HG03159 (cell line): ENCODE measurements at regions not wholly inside any gene's neighbourhood (a gene's known extent, or its start where the extent isn't known, plus 50 kb on each side); places are given as distances from the start of the nearest gene placed in this dataset.

Experiments
- ATAC-seq: cut with Tn5 transposase; IDR thresholded peaks from one replicate; pipeline ENCODE4 v1.9.1; 2021; ENCODE audit warnings: mild to moderate bottlenecking, moderate library complexity; ENCODE audit not compliant: unreplicated experiment

DNA sequence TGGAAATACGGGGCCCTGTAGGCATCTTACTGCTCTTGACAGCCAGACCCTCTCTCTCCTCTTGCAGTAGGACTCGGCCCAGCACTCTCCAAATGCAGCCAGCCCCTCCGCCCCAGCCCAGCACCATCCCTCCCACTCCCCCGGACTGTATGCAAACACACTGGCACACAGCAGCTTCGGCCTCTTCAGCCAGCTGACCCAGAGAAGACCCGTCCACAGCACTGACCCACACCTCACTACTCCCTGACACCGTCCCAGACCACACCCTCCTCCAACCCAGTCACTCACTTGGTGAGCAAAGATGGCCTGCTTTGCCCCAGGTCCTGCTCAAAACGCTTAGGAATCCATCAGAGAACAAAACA, 164.6 kb downstream of the IGLL1 start:
- ATAC-seq: no peak

DNA sequence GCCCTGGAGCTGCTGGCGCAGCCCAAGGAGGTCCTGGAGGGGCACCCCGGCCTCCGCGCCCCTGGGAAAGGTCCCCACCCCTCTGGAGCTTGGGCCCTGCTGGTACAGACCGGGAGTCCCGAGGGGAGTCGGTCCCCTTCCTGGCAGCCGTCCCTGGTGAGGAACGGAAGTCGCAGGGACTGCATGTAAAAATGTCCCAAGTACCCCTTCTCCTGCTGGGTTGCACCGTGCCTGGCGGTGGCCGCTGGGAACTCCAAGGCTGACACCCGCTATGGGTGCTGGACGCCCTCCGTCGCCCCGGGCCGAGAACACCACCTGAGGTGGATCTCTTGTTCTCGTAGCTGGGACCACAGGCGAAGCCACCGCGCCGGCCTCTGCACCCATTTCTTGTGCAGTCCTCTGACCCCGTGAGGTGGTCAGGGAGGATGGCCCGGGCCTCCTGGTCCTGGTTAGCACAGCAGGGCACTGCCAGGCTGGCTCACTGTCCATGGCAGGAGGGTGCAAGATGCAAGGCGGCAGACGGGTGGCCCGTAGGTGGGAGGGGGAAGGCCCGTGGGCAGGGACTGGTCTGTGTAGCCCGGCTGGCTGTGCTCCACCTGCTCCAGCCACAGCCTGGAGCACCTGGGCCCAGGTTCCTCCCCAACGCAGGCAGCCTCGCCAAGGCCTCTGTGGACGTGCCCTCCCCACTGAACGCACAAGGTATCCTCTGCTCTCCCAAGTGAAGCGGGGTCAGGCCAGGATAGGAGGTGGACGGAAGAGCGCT, 165.2 kb downstream of the IGLL1 start:
- ATAC-seq: no peak

DNA sequence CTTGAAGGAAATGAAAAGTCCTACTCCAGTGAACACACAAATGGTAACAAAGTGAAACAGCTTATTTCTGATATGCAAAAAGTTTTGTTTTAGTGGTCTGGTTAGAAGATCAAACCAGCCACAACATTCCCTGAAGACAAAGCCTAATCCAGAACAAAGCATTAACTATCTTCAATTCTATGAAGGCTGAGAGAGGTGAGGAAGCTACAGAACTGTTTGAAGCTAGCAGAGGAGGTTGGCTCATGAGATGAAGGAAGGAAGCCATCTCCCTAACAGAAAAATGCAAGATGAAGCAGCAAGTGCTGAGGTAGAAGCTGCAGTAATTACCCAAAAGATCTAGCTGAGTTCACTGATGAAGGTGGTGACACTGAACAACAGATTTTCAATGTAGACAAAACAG, 168.4 kb downstream of the IGLL1 start:
- no peak for ATAC-seq

DNA sequence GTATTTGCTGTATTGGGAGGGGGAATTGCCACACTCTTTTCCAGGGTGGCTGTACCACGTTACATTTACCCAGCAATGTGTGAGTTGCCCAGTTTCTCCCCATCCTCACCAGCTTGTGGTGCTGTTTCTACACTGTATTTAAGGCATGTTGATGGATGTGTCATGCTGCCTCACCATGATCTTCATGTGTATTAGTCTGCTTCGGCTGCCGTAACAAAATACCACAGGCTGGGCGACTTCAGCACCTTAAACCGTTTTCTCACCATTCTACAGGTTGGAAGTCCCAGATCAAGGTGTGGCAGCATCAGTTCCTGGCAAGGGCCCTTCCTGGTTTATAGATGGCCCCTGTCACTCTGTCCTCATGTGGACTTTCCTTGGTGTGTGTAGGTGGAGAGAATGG, 169.7 kb downstream of the IGLL1 start:
- ATAC-seq: no peak

DNA sequence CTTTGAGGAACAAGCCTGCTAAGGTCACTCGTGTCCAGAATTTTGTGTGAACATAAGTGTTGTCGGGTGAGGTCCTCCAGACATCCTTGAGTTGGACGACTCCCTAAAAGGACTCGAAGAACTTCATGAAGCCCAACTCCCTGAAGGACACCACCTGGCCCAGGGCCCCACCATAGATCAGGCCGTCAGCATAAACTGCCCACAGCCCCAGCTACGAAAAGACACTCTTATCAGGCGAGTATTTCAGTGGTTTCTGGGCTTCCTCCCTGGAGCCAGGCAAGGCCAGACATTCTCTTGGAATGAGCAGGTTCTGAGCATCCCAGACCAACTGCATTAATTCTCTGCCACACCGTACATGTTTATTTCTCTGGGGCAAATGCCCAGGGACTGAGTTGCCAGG, 170.1 kb downstream of the IGLL1 start:
- ATAC-seq: no peak

DNA sequence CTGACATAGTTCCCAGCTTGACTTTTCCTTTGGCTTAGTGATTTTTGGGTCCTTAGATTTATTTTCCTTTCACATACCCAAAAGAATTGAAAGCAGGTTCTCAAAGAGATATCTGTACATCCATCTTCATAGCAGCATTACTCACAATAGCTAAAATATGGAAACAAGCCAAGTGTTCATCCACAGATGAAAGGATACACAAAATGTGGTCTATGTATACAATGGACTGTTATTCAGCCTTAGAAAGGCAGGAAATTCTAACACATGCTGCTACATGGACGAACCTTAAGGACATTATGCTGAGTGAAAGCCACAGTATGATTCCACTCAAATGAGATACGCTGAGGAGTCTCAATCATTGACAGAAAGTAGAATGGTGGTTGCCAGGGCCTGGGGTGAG, 171.8 kb downstream of the IGLL1 start:
- ATAC-seq: no peak

DNA sequence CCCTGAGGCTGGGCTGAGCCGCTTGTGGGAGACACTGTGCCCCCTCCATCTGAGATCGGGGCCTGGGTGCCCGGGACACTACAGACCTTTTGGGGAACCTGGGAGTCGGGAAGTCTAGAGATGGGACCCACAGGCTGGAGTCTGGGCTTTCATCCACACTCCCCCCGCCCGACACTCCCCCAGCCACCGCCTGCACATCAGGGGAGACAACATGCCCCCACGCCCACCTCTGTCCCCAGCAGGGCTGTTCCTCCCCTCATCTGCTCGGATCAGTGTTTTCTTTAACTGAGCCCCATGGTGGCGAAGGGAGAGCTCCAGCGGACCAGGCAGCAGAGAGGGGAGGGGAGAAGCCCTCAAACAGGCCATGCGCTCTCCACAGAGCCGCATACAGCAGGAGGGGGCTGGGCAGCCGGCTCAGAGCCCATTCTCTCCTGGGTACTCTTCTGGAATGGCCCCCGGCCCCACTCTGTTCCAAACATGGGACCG, 174.7 kb downstream of the IGLL1 start:
- ATAC-seq: no peak

DNA sequence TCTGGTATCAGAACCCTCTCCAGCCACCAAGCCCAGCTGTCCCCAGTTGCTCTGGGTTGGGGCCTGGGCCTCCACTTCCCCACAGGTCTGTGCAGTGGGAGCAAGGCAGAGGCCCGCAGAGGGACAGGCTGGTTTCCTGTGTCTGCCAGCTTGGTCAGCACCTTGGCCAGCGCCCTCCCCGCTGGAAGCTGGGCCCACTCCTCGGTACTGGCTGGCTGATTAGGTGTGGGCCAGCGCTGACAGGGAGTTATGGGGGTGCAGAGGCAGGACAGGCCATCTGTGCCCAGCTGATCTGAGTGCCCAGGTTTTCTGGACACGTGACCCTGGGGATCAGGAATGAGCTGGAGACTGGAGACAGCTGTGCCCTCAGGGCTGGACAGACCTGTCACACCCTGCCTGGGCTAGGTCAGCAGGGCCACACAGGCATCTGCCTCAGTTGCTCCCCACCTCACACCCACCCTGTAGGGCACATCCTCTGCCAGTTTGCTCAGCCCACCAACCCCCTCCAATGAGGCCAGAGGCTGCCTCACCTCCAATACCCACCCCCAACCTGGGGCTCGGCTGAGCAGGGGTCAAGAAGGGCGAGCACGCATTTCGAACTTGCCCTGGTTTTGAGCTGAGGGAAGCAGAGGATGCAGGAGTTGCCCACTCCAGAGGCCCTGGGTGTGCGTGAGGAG, 175.3 kb downstream of the IGLL1 start:
- ATAC-seq: no peak

DNA sequence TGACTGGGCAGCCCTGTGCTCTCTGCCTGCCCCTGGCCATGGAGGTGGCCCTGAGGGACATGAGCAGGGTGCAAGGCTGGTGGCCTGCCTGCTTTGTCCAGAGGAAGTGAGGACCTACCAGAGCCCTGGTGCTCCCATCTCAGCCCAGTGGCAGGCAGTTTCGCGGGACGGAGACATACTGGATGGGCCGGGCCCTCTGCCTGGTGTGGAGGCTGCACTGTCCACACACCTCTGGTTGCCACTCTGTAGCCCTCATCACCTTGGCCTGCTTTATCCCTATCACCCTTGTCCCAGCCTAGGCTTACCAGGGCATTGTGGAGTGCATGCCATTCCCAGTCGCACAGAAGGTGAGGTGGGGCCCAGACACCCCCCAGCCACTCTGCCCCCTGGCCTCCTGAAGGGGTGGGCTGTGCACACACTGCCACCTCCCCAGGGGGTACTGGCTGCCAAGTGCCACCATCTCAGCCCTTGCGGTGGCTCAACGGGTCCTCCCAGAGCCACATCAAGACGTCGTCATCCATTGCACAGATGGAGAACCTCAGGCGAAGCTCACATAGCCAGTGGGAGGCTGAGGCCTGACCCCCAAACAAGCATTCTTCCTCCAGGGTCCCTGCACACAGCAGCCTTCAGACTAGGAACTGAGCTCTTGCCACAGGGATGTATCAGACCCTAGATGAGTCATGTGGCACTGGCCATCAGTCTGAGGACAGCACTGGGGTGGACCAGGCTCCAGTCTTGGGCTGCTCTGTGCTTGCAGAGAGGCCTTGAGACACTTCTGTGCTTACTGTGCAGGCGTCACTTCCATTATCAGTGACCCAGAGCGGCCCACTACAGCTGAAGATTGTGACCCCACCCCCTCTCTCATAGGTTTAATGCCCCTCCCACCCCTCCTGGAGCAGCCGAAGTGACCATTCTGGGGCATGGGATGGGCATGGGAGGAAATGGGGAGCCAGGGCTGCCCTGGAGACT, 176.1 kb downstream of the IGLL1 start:
- ATAC-seq: no peak

DNA sequence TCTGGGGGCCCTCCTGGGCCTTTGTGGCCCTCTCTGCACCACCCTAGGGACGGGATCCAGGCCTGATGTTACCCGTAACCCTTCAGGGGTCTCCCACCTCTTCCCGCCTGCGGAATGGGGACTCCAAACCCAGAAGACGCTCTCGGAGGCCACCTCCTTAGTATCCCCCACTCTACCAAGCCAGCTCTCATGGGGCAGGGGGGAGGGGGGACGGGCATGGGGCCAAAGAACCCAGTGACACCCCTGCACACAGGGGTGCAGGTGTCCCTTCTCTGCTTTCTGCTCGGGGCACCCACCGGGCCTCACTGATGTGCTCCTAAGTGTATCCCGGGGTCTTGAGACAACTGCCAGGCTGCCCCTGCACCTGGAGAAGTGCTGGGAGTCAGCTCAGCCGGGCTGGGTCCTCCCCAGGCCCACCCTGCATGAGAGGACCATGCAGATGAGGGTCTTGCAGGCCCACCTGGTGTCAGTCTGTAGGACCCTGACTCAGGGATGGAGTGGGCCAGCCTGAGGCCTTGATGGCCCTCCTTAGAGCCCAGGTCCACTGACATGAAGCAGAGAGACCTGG, 176.9 kb downstream of the IGLL1 start:
- ATAC-seq: no peak

DNA sequence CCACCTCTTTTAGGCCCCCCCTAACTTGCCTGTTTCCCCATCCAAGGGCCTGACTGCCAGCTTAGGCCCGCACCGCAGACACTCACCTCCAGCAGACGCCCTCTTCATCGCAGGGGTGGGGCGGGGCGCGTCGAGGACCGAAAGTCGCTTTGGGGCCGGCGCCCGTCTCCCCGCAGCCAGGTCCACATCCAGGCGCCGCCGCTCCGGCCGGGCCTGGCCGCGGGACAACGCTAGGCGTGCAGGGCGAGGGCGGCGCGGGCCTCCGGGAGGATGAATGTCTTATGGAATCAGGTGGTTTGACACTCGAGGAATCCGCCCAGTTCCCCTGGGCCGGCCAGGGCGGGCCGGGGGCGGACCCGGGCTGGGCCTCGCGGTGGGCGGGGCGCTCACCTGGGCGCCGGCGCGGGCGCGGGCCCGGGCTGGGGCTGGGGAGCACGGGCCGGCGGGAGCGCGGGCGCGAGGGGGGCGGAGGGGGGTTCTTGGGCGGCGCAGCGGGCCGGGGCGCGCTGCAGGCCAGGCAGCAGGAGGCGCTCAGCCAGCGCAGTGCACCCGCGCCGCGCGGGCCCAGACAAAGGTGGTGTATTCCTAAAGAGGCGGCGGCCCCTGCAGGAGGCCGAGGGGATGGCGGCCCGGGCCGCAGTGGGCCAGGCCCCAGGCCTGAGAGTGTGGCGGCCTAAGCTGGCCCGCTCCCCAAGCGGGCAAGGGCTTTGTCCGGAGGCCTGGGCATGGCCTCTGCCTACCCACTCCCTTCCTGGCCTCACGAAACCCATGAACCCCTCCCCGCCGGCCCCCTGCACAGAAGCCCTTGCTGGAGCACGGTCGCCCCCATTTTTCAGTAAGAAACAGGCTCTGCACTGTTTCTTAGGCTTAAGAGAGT, 177.6 kb downstream of the IGLL1 start:
- ATAC-seq: no peak

DNA sequence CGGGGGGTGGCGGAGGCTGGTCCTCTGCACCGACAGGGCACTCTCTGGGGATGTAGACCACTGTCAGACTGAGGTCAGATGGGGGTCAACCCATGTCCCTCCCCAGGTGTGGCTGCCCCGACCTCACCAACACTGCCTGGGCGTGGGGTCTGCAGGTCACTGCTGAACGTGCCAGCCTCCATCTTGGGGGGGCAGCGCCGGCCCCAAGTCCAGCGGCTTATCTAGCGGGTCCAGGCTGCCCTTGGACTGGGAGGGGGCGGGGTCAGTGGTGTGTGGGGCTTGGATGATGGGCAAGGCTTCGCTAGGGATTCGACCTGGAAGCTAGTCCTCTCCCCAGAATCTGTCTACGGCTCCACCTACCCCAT, 178.2 kb downstream of the IGLL1 start:
- no peak for ATAC-seq

DNA sequence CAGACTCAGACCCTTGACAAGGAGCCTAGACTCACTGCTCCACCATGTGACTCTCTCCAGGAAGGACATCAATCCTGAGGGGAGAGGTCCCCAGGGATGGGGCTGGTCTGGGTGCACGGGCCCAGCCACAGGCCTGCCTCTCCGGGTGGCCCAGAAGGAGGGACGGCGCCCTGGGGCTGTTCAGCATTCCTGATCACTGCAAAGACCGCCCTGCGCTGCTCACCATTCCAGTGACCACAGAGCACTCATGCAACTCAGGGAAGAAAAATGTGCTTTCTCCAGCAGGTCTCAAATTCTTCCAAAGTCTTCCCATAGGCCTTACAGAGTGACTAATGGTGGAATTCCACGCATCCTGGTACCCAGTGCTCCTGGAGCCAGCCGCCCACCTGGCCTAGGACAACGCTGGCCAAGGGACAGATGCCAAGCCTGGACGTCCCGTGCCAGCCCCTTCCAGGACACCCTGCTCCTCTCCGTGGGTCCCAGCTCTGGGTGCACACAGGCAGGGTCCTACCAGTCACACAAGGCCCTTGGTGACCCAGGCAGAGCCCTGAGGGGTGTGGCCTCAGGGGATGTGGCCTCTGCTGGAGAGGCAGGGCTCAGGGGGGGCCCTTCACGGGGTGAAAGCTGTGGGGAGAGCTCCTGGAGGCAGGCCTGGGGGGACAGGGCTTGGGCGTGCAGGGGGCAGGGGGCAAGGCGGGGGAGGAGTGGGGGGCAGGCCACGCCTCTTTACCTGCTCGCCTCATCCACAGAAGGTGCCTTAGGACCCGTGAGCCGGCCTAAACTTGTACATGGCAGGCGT, 178.8 kb downstream of the IGLL1 start:
- no peak for ATAC-seq

DNA sequence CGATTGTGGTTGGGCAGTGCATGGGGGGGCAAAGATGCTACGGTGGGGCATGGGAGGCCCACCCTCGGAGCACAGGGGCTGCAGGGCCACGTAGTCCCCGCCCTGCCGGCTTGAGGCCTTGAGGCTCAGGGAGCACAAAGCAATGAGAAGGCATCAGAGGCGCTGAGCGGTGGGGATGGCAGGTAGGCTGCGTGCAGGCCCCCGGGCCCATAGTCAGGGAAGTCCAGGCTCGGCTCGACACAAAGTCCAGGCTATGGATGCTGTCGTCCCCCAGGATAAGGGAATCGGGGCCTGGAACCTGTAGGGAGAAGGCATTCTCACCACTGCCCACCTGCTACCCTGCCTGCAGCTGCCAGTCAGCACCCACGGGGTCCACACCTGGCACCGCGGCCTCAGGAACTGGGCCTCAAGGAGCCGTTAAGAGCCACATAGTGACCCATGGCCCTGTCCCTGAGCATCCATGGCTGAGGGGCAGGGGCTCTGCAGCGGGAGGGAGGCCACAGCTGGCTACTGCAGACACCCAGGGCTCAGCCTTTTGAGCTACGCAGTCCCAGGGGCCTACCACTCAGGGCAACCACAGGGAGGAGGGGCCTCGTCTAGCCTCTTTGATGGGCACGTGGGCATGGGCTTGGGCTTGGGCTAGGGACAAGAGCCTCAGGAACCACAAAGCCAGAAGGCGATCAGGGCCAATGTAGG, 179.7 kb downstream of the IGLL1 start:
- ATAC-seq: no peak

DNA sequence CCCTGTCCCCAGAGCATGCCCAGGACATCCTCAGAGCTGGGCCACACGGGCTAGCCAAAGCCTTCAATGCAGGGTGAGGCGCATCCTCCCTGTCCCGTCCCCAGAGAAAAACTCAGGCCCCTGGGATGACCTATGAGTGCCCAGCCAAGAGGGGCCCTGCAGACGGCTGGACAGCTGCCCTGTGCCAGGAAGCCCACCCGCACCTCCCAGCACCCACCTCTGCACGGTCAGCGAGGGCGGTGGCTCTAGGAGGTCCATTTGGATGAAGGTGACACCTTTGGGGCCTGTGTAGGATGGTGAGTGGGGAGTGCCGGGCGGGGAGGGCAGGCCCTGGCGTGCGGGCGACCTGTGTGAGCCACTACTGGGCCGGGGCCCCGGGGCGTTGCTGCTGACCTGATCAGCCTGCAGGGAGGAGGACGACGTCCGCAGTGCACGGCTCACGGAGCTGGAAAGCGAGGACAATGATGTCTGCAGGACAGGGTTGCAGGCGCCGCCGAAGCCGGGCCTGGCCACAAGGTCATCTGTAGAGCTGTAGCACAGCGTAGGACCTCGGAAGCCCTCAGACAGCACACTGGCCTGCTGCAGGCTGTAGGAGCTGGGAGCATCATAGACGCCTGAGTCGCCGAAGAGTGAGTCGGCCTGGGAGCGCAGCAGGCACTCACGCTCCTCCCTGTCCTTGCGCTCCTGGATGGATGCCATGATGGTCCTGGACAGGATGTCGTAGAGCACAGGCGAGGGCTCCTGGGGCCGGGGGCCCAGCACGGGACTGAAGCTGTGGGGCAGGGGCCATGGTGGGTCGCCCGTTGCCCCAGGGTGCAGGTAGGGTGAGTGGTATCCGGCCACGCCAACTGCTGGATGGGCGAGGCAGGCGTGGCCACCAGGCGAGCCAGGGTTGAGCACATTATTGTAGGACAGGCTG, 180.5 kb downstream of the IGLL1 start:
- ATAC-seq: no peak

DNA sequence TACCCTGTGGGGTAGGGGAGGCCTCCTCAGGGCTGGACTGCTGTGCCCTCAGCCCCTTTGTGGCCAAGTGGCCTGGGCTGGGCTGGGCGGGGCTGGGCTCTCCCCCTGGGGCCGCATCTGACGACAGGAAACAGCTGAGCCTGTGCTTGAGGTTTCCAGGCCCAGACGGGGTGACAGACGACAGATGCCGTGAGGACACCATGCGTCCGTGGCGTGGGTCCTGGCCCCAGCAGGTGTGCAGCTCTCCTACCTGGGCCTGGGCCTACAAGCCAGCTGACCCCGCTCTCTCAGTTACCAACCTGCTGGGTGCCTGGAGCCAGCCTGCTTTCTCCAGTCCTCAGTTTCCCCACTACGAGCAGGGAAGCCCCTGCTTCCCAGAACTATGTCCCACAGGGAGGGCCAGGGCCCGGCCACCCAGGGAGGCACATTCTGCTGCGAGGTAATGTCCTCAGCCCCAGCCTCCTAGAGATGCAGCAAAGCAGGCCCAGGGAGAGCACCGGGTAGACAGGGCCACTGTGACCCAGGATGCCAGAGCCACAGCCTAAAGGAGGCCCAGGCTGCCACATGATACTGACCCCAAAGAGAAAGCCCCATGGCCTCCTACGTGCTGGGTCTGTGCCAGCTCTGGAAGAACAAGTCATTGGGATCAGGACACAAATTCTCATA, 181.3 kb downstream of the IGLL1 start:
- no peak for ATAC-seq
